HepG2 (cell line): ENCODE measurements at regions not wholly inside any gene's neighbourhood (a gene's known extent, or its start where the extent isn't known, plus 50 kb on each side); places are given as distances from the start of the nearest gene placed in this dataset.

Source experiments
- ATAC-seq: fragments of 200-7000 bp; cut with Tn5 transposase; 3 replicates; pipeline ENCODE4 v1.9.1; 2020; ENCODE audit warnings: mild to moderate bottlenecking, moderate library complexity
- BruUV-seq: library from RNA; stranded (reverse); fragments of 400-500 nt; replicated peaks from 2 replicates; lab custom pipeline; 2021; lab: Mats Ljungman, UMichigan
- CTCF ChIA-PET: fragments of 300-600 bp; formaldehyde crosslinking; extraction: SDS; loops from one replicate; lab custom pipeline; 2021; ENCODE audit warnings: low total read pairs, inconsistent platforms, low intra/inter-chr PET ratio; lab: Yijun Ruan, JAX
- POLR2A ChIA-PET: fragments of 350-600 bp; sonication (Branson Sonifier 250); formaldehyde crosslinking; loops from one replicate; lab custom pipeline; 2020; ENCODE audit warnings: antibody characterized with exemption, inconsistent platforms; lab: Yijun Ruan, JAX
- DNase-seq: peaks from one replicate; pipeline ENCODE4 v3.0.0-alpha.2; 2015; ENCODE audit warnings: low spot score
- FAIRE-seq: peaks from 3 replicates; lab custom pipeline; 2011; peaks lifted over from hg19 to GRCh38; lab: Jason Lieb, UNC
- H2AFZ ChIP-seq: one replicate; pipeline ENCODE4 v1.6.1; 2011; ENCODE audit warnings: low read length, inconsistent platforms
- H3K27ac ChIP-seq: fragments of 300-600 bp; 3 replicates; pipeline ENCODE4 v1.8.0; 2011; ENCODE audit warnings: mixed run types, mild to moderate bottlenecking, mixed read lengths, low read length, inconsistent platforms; ENCODE audit not compliant: insufficient read depth; ENCODE audit errors: extremely low read length
- H3K27me3 ChIP-seq, 2 experiments: fragments of 200-600 bp in 1 of 2; 2 replicates in 1 of 2; 3 replicates in 1 of 2; pipeline versions ENCODE4 v1.6.0 to v1.8.0; 2011; ENCODE audit warnings: low read length in 2 of 2, mild to moderate bottlenecking in 2 of 2, moderate library complexity in 2 of 2, inconsistent platforms in 1 of 2; ENCODE audit not compliant: insufficient read depth in 2 of 2, control insufficient read depth in 1 of 2
- H3K36me3 ChIP-seq, 2 experiments: fragments of 200-600 bp in 1 of 2; replicated peaks in 1 of 2; 2 replicates in 1 of 2; 3 replicates in 1 of 2; pipeline versions ENCODE4 v1.5.1 to v1.8.0; 2011; ENCODE audit warnings: low read length in 2 of 2, inconsistent platforms in 1 of 2; ENCODE audit not compliant: insufficient read depth in 2 of 2, control insufficient read depth in 1 of 2
- H3K4me1 ChIP-seq: 2 replicates; pipeline ENCODE4 v1.5.1; 2012; ENCODE audit warnings: low read length, inconsistent platforms; ENCODE audit not compliant: insufficient read depth
- H3K4me2 ChIP-seq: 2 replicates; pipeline ENCODE4 v1.6.0; 2011; ENCODE audit warnings: low read depth, low read length, inconsistent platforms
- H3K4me3 ChIP-seq, 3 experiments: fragments of 200-600 bp in 1 of 3; sonication (generic), shearing (Covaris generic) in 1 of 3; replicated peaks in 1 of 3; 2 replicates each; pipeline ENCODE4 v1.5.1; 2011 to 2016; ENCODE audit warnings: low read length in 3 of 3, inconsistent platforms in 2 of 3, low read depth in 2 of 3, mild to moderate bottlenecking in 2 of 3, control low read depth in 1 of 3, mixed read lengths in 1 of 3; ENCODE audit not compliant: insufficient read depth in 1 of 3
- H3K79me2 ChIP-seq: one replicate; pipeline ENCODE4 v1.6.1; 2011; ENCODE audit warnings: low read length, inconsistent platforms; ENCODE audit not compliant: insufficient read depth
- H3K9ac ChIP-seq: 2 replicates; pipeline ENCODE4 v1.6.0; 2011; ENCODE audit warnings: mild to moderate bottlenecking, low read depth, low read length, inconsistent platforms; ENCODE audit not compliant: insufficient read depth
- H3K9me3 ChIP-seq: 2 replicates; pipeline ENCODE4 v1.5.1; 2012; ENCODE audit warnings: mild to moderate bottlenecking, low read length
- H4K20me1 ChIP-seq: 2 replicates; pipeline ENCODE4 v1.6.0; 2011; ENCODE audit warnings: inconsistent platforms, mild to moderate bottlenecking, low read length, moderate library complexity; ENCODE audit not compliant: insufficient read depth
- DDIT3 ChIP-seq: sonication (generic); formaldehyde crosslinking; IDR thresholded peaks from 2 replicates; pipeline ENCODE4 v1.4.0; 2020; ENCODE audit warnings: mild to moderate bottlenecking, missing genetic modification reagents
- FOXC1 ChIP-seq: sonication (generic); formaldehyde crosslinking; IDR thresholded peaks from 2 replicates; pipeline ENCODE4 v1.8.0; 2022; ENCODE audit warnings: mild to moderate bottlenecking, missing genetic modification reagents, borderline replicate concordance
- SALL2 ChIP-seq: sonication (generic); formaldehyde crosslinking; IDR thresholded peaks from 2 replicates; pipeline ENCODE4 v1.8.1; 2023; ENCODE audit warnings: mild to moderate bottlenecking, missing genetic modification reagents, inconsistent platforms
- STAT6 ChIP-seq: sonication (generic); formaldehyde crosslinking; IDR thresholded peaks from 2 replicates; pipeline ENCODE4 v1.4.0; 2020; ENCODE audit warnings: missing genetic modification reagents, mild to moderate bottlenecking, borderline replicate concordance
- TARDBP ChIP-seq: sonication (generic); formaldehyde crosslinking; IDR thresholded peaks from 2 replicates; pipeline ENCODE4 v1.8.0; 2022; ENCODE audit warnings: mild to moderate bottlenecking, missing genetic modification reagents
- ZNF10 ChIP-seq: sonication (generic); formaldehyde crosslinking; IDR thresholded peaks from 2 replicates; pipeline ENCODE4 v1.4.0; 2020; ENCODE audit warnings: mild to moderate bottlenecking, low read depth, missing genetic modification reagents, borderline replicate concordance
- WGBS: methylation state at CpG from one replicate; pipeline ENCODE4 v1.1.6; 2017; ENCODE audit warnings: low lambda C conversion rate; 5-methylcytosine and 5-hydroxymethylcytosine counted together
- in situ Hi-C: cut with HindIII; loops from 2 replicates; pipeline ENCODE4 v1.10.0; 2017; ENCODE audit warnings: low pct_unique_long_range_greater_than_20kb; ENCODE audit not compliant: extremely low pct_ligation_motif_present
- intact Hi-C: fragments of 100-400 bp; cut with micrococcal nuclease; formaldehyde crosslinking; loops from one replicate; pipeline ENCODE4 v1.10.0; 2022; ENCODE audit not compliant: unreplicated experiment
- TF ChIP-seq, protein P1 (sequence below): sonication (generic); formaldehyde crosslinking; IDR thresholded peaks from 2 replicates; pipeline ENCODE4 v1.4.0; 2020; ENCODE audit warnings: missing genetic modification reagents
- TF ChIP-seq, protein P2 (sequence below): IDR thresholded peaks from 2 replicates; pipeline ENCODE4 v1.6.1; 2016

DNA sequence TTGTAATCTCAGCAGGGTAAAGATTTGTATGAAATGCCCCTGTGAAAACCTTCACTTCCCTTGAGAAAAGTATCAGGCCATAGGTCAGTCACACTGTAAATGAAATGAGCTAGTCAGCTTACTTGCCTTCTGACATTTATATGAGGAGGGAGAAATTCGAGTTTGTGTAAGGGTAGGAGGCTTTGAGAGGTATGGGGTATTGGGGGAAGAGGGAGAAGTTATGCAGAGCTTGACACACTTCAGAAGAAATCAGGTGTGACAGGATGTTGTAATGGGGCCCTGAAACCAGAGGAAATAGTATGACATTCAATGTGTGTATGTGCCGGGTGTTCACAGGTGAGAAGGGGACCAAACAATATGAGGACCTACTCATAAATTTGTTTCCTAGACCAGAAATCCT lies 64.2 kb upstream of the CCN6 start:
- Histone ChIP-seq H3K36me3 (no peaks in the 10 kb centered on the region), H3K4me3 (no peak overlapping the region), H3K4me2 (no peak overlapping the region), H3K4me1 (no peaks in the 10 kb centered on the region), H3K9me3 (no peaks in the 10 kb centered on the region), H2AFZ (no peak overlapping the region), H3K79me2 (no peaks in the 10 kb centered on the region), H3K27me3 (peaks cover 0 to 7% of the 10 kb centered on the region in 2 experiments; a peak in 1 of 5 replicates), H4K20me1 (no peaks in the 10 kb centered on the region), H3K27ac (no peak overlapping the region), H3K9ac (no peak overlapping the region)
- TF ChIP-seq TARDBP (CRISPR knock-in tag): no peak
- no TSS peak for BruUV-seq
- ChIA-PET POLR2A (no interaction called here), CTCF (no interaction called here)
- FAIRE-seq: no peak
- in situ Hi-C loops: no loop called here
- intact Hi-C loops: no loop called here
- DNase-seq: no peak
- WGBS: 23% methylated on average over 2 of the region's 2 CpGs
- ATAC-seq: no peak

GRCh38 chr6:111990214-111990613 lies 63.7 kb upstream of the CCN6 start:
- H3K27me3 ChIP-seq: peaks cover 0 to 9% of the 10 kb centered on the region in 2 experiments; a peak in 1 of 5 replicates
- 23% methylated on average over 2 of the region's 2 CpGs for WGBS
- H3K9me3 ChIP-seq: no peaks in the 10 kb centered on the region
- no peak overlapping the region for H3K4me3 ChIP-seq
- DNase-seq: no peak
- no peak overlapping the region for H2AFZ ChIP-seq
- ChIA-PET POLR2A (no interaction called here), CTCF (no interaction called here)
- BruUV-seq: no TSS peak
- no peaks in the 10 kb centered on the region for H4K20me1 ChIP-seq
- no peak for ATAC-seq
- H3K4me1 ChIP-seq: no peaks in the 10 kb centered on the region
- in situ Hi-C loops: no loop called here
- no peak overlapping the region for H3K9ac ChIP-seq
- intact Hi-C loops: no loop called here
- no peak overlapping the region for H3K4me2 ChIP-seq
- no peak overlapping the region for H3K27ac ChIP-seq
- H3K79me2 ChIP-seq: no peaks in the 10 kb centered on the region
- FAIRE-seq: no peak
- H3K36me3 ChIP-seq: no peaks in the 10 kb centered on the region
- no peak for TF ChIP-seq SALL2 (CRISPR knock-in tag)
- no peak for TF ChIP-seq ZNF10 (CRISPR knock-in tag)
- TF ChIP-seq, protein P1, sequence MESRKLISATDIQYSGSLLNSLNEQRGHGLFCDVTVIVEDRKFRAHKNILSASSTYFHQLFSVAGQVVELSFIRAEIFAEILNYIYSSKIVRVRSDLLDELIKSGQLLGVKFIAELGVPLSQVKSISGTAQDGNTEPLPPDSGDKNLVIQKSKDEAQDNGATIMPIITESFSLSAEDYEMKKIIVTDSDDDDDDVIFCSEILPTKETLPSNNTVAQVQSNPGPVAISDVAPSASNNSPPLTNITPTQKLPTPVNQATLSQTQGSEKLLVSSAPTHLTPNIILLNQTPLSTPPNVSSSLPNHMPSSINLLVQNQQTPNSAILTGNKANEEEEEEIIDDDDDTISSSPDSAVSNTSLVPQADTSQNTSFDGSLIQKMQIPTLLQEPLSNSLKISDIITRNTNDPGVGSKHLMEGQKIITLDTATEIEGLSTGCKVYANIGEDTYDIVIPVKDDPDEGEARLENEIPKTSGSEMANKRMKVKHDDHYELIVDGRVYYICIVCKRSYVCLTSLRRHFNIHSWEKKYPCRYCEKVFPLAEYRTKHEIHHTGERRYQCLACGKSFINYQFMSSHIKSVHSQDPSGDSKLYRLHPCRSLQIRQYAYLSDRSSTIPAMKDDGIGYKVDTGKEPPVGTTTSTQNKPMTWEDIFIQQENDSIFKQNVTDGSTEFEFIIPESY: no peak
- TF ChIP-seq, protein P2, sequence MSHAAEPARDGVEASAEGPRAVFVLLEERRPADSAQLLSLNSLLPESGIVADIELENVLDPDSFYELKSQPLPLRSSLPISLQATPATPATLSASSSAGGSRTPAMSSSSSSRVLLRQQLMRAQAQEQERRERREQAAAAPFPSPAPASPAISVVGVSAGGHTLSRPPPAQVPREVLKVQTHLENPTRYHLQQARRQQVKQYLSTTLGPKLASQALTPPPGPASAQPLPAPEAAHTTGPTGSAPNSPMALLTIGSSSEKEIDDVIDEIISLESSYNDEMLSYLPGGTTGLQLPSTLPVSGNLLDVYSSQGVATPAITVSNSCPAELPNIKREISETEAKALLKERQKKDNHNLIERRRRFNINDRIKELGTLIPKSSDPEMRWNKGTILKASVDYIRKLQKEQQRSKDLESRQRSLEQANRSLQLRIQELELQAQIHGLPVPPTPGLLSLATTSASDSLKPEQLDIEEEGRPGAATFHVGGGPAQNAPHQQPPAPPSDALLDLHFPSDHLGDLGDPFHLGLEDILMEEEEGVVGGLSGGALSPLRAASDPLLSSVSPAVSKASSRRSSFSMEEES (CRISPR knock-in tag): no peak
- no peak for TF ChIP-seq FOXC1 (CRISPR knock-in tag)
- no peak for TF ChIP-seq STAT6
- no peak for TF ChIP-seq DDIT3 (CRISPR knock-in tag)
